ENCODE measurements at regions not wholly inside any gene's neighbourhood (a gene's known extent, or its start where the extent isn't known, plus 50 kb on each side); places are given as distances from the start of the nearest gene placed in this dataset.

GRCh38 chr5:118657576-118657975 is 330.8 kb downstream of the DTWD2 start:
- TF ChIP-seq MXI1 (conservative IDR thresholded peaks at IDR 0.05; ENCODE audit: poor library complexity, severe bottlenecking): no peak
- TF ChIP-seq POLR2AphosphoS5 (IDR thresholded peaks at IDR 0.05): no peak
- no peak for TF ChIP-seq REST (IDR thresholded peaks at IDR 0.05; ENCODE audit: borderline replicate concordance)
- TF ChIP-seq CTCF (IDR thresholded peaks at IDR 0.05; ENCODE audit: poor library complexity, severe bottlenecking): no peak
- no peak for TF ChIP-seq RAD21 (conservative IDR thresholded peaks at IDR 0.05)
- no peak for TF ChIP-seq TAF1 (IDR thresholded peaks at IDR 0.05; ENCODE audit: low read depth)
- TF ChIP-seq SMC3 (conservative IDR thresholded peaks at IDR 0.05; ENCODE audit: poor library complexity): no peak
- no peak for TF ChIP-seq EZH2 (IDR thresholded peaks at IDR 0.05; ENCODE audit: borderline replicate concordance, insufficient read depth, low read length, poor library complexity, severe bottlenecking)
- TF ChIP-seq EP300 (conservative IDR thresholded peaks at IDR 0.05; ENCODE audit: poor library complexity, severe bottlenecking): no peak
- Histone ChIP-seq H3K4me3 (ENCODE audit: low read length) (no peak overlapping the region), H3K27ac (ENCODE audit: low read length) (no peak overlapping the region)

GRCh38 chr5:118653872-118654271 is 334.5 kb downstream of the DTWD2 start:
- Histone ChIP-seq H3K9me2 (ENCODE audit: insufficient read depth, low read length) (no peaks in the 10 kb centered on the region), H3K4me3 (ENCODE audit: low read length) (no peak overlapping the region), H2AFZ (ENCODE audit: low read depth, low read length) (no peak overlapping the region), H3F3A (ENCODE audit: insufficient read depth, low read length, poor library complexity, severe bottlenecking) (no peaks in the 10 kb centered on the region), H4K20me1 (ENCODE audit: insufficient read depth) (no peaks in the 10 kb centered on the region), H3K79me2 (replicated peaks; ENCODE audit: insufficient read depth, low read length) (no peaks in the 10 kb centered on the region), H3K27me3 (ENCODE audit: insufficient read depth, low read depth, low read length) (no peaks in the 10 kb centered on the region), H3K27ac (ENCODE audit: low read length) (no peak overlapping the region), H3K36me3 (ENCODE audit: insufficient read depth, low read length) (no peaks in the 10 kb centered on the region), H3K9ac (ENCODE audit: low read length) (no peak overlapping the region), H3K9me3 (ENCODE audit: low read length) (peaks cover 6% of the 10 kb centered on the region), H3K4me2 (ENCODE audit: low read length) (no peak overlapping the region)
- TF ChIP-seq REST (IDR thresholded peaks at IDR 0.05; ENCODE audit: borderline replicate concordance) (no peak), CTCF (IDR thresholded peaks at IDR 0.05; ENCODE audit: poor library complexity, severe bottlenecking) (no peak), POLR2AphosphoS5 (IDR thresholded peaks at IDR 0.05) (no peak), MXI1 (conservative IDR thresholded peaks at IDR 0.05; ENCODE audit: poor library complexity, severe bottlenecking) (no peak), SMC3 (conservative IDR thresholded peaks at IDR 0.05; ENCODE audit: poor library complexity) (no peak), EP300 (conservative IDR thresholded peaks at IDR 0.05; ENCODE audit: poor library complexity, severe bottlenecking) (no peak), TAF1 (IDR thresholded peaks at IDR 0.05; ENCODE audit: low read depth) (no peak), EZH2 (IDR thresholded peaks at IDR 0.05; ENCODE audit: borderline replicate concordance, insufficient read depth, low read length, poor library complexity, severe bottlenecking) (no peak), RAD21 (conservative IDR thresholded peaks at IDR 0.05) (no peak)

More at GRCh38 chr5:118657576-118657975, 330.8 kb downstream of the DTWD2 start:
- Histone ChIP-seq H3K36me3 (ENCODE audit: insufficient read depth, low read length) (no peaks in the 10 kb centered on the region), H3K9me2 (ENCODE audit: insufficient read depth, low read length) (no peaks in the 10 kb centered on the region), H2AFZ (ENCODE audit: low read depth, low read length) (no peak overlapping the region), H3K9ac (ENCODE audit: low read length) (no peak overlapping the region), H3K79me2 (replicated peaks; ENCODE audit: insufficient read depth, low read length) (no peaks in the 10 kb centered on the region), H4K20me1 (ENCODE audit: insufficient read depth) (no peaks in the 10 kb centered on the region), H3K9me3 (ENCODE audit: low read length) (peaks cover 10% of the 10 kb centered on the region), H3F3A (ENCODE audit: insufficient read depth, low read length, poor library complexity, severe bottlenecking) (no peaks in the 10 kb centered on the region), H3K4me2 (ENCODE audit: low read length) (no peak overlapping the region), H3K27me3 (ENCODE audit: insufficient read depth, low read depth, low read length) (no peaks in the 10 kb centered on the region)
